ENCODE measurements at regions not wholly inside any gene's neighbourhood (a gene's known extent, or its start where the extent isn't known, plus 50 kb on each side); places are given as distances from the start of the nearest gene placed in this dataset.

- H3K4me3 ChIP-seq (ENCODE audit: low read length): no peak overlapping the region
- no peaks in the 10 kb centered on the region for H3K36me3 Mint-ChIP-seq (ENCODE audit: low read depth)
- H3K9me3 Mint-ChIP-seq: no peaks in the 10 kb centered on the region
- intact Hi-C loops (cut with DNase I, micrococcal nuclease): no loop called here
- H3K27me3 ChIP-seq (ENCODE audit: control insufficient read depth in 1 of 2, insufficient read depth in 2 of 2, low read length in 2 of 2): no peaks in the 10 kb centered on the region
- no peak for ATAC-seq (ENCODE audit: poor library complexity)
- TF ChIP-seq CTCF (IDR thresholded peaks at IDR 0.05): no peak
- H3K27ac Mint-ChIP-seq: no peak overlapping the region
- no peaks in the 10 kb centered on the region for H3K36me3 ChIP-seq (ENCODE audit: insufficient read depth, low read length)
- H3K4me1 Mint-ChIP-seq (ENCODE audit: low read depth): no peaks in the 10 kb centered on the region
- H3K27ac ChIP-seq (ENCODE audit: low read depth in 1 of 2, low read length in 2 of 2): no peak overlapping the region
- H3K4me3 Mint-ChIP-seq: no peak overlapping the region
- H3K4me1 ChIP-seq (ENCODE audit: insufficient read depth, low read length): no peaks in the 10 kb centered on the region
- DNase-seq: no peak
- ChIA-PET POLR2A (no interaction called here), CTCF (no interaction called here)
- H3K27me3 Mint-ChIP-seq: peaks cover 10% of the 10 kb centered on the region
- H3K9me3 ChIP-seq (ENCODE audit: control insufficient read depth in 1 of 2, insufficient read depth in 1 of 2, low read length in 2 of 2): no peaks in the 10 kb centered on the region
Observed at GRCh38 chr6:44667226-44667625, 279.7 kb downstream of the CDC5L start.

- Histone ChIP-seq H3K27ac (ENCODE audit: low read depth in 1 of 2, low read length in 2 of 2) (no peak overlapping the region), H3K4me1 (ENCODE audit: insufficient read depth, low read length) (no peaks in the 10 kb centered on the region), H3K27me3 (ENCODE audit: control insufficient read depth in 1 of 2, insufficient read depth in 2 of 2, low read length in 2 of 2) (peaks cover under 1% of the 10 kb centered on the region in 2 experiments), H3K36me3 (ENCODE audit: insufficient read depth, low read length) (no peaks in the 10 kb centered on the region), H3K4me3 (ENCODE audit: low read length) (no peak overlapping the region), H3K9me3 (ENCODE audit: control insufficient read depth in 1 of 2, insufficient read depth in 1 of 2, low read length in 2 of 2) (no peaks in the 10 kb centered on the region)
- intact Hi-C loops (cut with DNase I, micrococcal nuclease): no loop called here
- Mint-ChIP-seq H3K9me3 (no peaks in the 10 kb centered on the region), H3K27ac (no peak overlapping the region), H3K27me3 (peaks cover 10% of the 10 kb centered on the region), H3K4me3 (no peak overlapping the region), H3K36me3 (ENCODE audit: low read depth) (no peaks in the 10 kb centered on the region), H3K4me1 (ENCODE audit: low read depth) (no peaks in the 10 kb centered on the region)
- ATAC-seq (ENCODE audit: poor library complexity) (no peak), DNase-seq (peak in 9 of 14 experiments; percentile 8 to 49 (median 19))
- POLR2A ChIA-PET: no interaction called here
- TF ChIP-seq CTCF (IDR thresholded peaks at IDR 0.05): peak; percentile 40
- CTCF ChIA-PET: no interaction called here
Observed at GRCh38 chr6:44667668-44668390, 280.3 kb downstream of the CDC5L start.

GRCh38 chr6:44668391-44668930, 281.0 kb downstream of the CDC5L start:
- intact Hi-C loops (cut with DNase I, micrococcal nuclease): no loop called here
- no peak for ATAC-seq (ENCODE audit: poor library complexity)
- H3K4me3 Mint-ChIP-seq: no peak overlapping the region
- ChIA-PET CTCF (interaction anchor here (0.5 kb wide), 1 partner anchor 16 kb away, joined by 3 read pairs; no protein-coding TSS in a partner anchor), POLR2A (no interaction called here)
- H3K27me3 Mint-ChIP-seq: peaks cover 10% of the 10 kb centered on the region
- Histone ChIP-seq H3K9me3 (ENCODE audit: control insufficient read depth in 1 of 2, insufficient read depth in 1 of 2, low read length in 2 of 2) (no peaks in the 10 kb centered on the region), H3K4me1 (ENCODE audit: insufficient read depth, low read length) (no peaks in the 10 kb centered on the region), H3K27me3 (ENCODE audit: control insufficient read depth in 1 of 2, insufficient read depth in 2 of 2, low read length in 2 of 2) (peaks cover 2 to 4% of the 10 kb centered on the region in 2 experiments), H3K4me3 (ENCODE audit: low read length) (no peak overlapping the region), H3K27ac (ENCODE audit: low read depth in 1 of 2, low read length in 2 of 2) (no peak overlapping the region), H3K36me3 (ENCODE audit: insufficient read depth, low read length) (no peaks in the 10 kb centered on the region)
- no peaks in the 10 kb centered on the region for H3K36me3 Mint-ChIP-seq (ENCODE audit: low read depth)
- DNase-seq: no peak
- TF ChIP-seq CTCF (IDR thresholded peaks at IDR 0.05): no peak
- H3K4me1 Mint-ChIP-seq (ENCODE audit: low read depth): no peaks in the 10 kb centered on the region
- H3K9me3 Mint-ChIP-seq: no peaks in the 10 kb centered on the region
- no peak overlapping the region for H3K27ac Mint-ChIP-seq
